Astrocyte of the spinal cord (primary cell): ENCODE measurements at regions not wholly inside any gene's neighbourhood (a gene's known extent, or its start where the extent isn't known, plus 50 kb on each side); places are given as distances from the start of the nearest gene placed in this dataset.

Experiments
- DNase-seq: peaks from one replicate; pipeline ENCODE4 v3.0.0; 2011; ENCODE audit warnings: low read depth, low spot score
- H3K4me3 ChIP-seq: 2 replicates; pipeline ENCODE4 v1.5.1; 2011; ENCODE audit warnings: low read depth, mild to moderate bottlenecking, low read length, moderate library complexity
- CTCF ChIP-seq: IDR thresholded peaks from 2 replicates; pipeline ENCODE4 v1.5.1; 2012; ENCODE audit warnings: low read depth, mild to moderate bottlenecking, low read length, inconsistent platforms
- in situ Hi-C: cut with HindIII; loops from 2 replicates; pipeline ENCODE4 v1.10.0; 2017; ENCODE audit warnings: low sequenced_read_pairs

GRCh38 chr17:70503449-70503848 lies 334.1 kb downstream of the KCNJ2 start:
- no peak for TF ChIP-seq CTCF
- no peak for DNase-seq
- in situ Hi-C loops: no loop called here
- no peak overlapping the region for H3K4me3 ChIP-seq

GRCh38 chr17:70510288-70510687 lies 341.0 kb downstream of the KCNJ2 start:
- no peak overlapping the region for H3K4me3 ChIP-seq
- no peak for TF ChIP-seq CTCF
- in situ Hi-C loops: no loop called here
- no peak for DNase-seq

- DNase-seq: no peak
- H3K4me3 ChIP-seq: no peak overlapping the region
- no peak for TF ChIP-seq CTCF
- in situ Hi-C loops: no loop called here
Observed at GRCh38 chr17:70517816-70518215, 348.5 kb downstream of the KCNJ2 start.

DNA sequence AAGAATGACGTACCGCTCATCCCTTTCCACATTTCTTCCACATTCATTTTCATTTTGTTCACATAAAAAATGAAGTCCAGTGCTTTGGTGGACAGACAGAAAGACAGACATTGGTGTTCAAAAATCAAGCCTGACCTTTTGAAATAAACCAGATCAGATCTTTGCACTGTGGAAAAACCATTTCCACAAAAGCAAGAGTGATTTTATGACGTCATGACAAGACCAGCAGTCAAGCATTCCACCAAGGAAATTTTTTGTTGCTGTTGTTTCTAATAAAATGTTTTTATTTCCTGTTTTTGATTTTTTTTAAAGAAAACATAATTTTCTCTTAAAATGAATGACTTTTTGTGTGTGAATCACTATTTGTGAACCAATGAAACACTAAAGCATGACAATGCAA lies 350.0 kb downstream of the KCNJ2 start:
- in situ Hi-C loops: no loop called here
- no peak for DNase-seq
- H3K4me3 ChIP-seq: no peak overlapping the region
- TF ChIP-seq CTCF: no peak

- H3K4me3 ChIP-seq: no peak overlapping the region
- DNase-seq: no peak
- TF ChIP-seq CTCF: no peak
- in situ Hi-C loops: no loop called here
Observed at GRCh38 chr17:70520447-70520846, 351.1 kb downstream of the KCNJ2 start.

DNA sequence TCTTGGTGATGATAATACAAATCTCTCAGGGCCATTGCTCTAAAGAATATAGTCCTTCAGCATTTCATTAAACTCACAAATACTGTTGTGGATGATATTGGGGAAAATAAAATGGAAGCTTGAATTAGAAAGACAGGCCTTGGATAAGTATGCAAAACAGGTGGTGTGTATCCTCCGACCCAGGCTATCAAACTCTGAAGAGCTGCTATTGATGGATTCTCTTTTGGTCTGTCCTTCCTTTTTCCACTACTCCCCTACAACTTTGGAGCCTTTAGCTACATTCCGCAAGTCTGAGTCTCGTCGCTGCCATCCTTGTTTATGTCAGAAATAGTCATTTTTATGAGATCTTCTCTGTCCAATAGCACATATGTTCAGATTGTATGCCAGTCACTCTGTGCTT lies 351.6 kb downstream of the KCNJ2 start:
- no peak for TF ChIP-seq CTCF
- DNase-seq: no peak
- in situ Hi-C loops: no loop called here
- H3K4me3 ChIP-seq: no peak overlapping the region

DNA sequence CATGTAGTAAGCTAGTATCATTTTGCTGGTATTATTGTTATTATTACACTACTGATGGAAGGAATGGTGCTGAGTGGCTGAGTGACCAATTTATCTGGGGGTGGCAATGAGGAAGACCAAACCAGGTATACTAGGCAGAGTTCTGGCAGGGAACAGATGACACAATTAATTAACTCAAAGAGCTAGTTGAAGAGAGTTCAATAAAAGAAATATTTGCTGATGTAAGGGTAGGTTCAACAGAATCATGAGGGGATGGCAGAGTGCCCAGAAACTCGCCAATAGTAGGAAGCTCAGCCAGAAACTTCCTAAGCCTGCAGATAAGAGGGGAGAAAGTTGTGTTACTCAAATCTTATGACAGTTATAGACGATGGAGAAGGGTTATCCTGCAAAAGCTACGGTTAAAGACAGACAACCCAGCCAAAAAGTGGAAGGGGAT lies 352.5 kb downstream of the KCNJ2 start:
- in situ Hi-C loops: no loop called here
- DNase-seq: peak; percentile 22
- no peak overlapping the region for H3K4me3 ChIP-seq
- no peak for TF ChIP-seq CTCF
